K562 (cell line): ENCODE measurements at regions not wholly inside any gene's neighbourhood (a gene's known extent, or its start where the extent isn't known, plus 50 kb on each side); places are given as distances from the start of the nearest gene placed in this dataset.
A peak's percentile ranks its signal among the peaks of the same experiment; 100 is the strongest.

Source experiments
- CBFB ChIP-seq: sonication (generic); formaldehyde crosslinking; IDR thresholded peaks from 2 replicates; pipeline ENCODE4 v1.4.0; 2020; ENCODE audit warnings: mild to moderate bottlenecking, missing genetic modification reagents
- DDX20 ChIP-seq: fragments of 450-650 bp; IDR thresholded peaks from 2 replicates; pipeline ENCODE4 v1.6.1; 2016; ENCODE audit warnings: missing genetic modification characterization, low read depth, mild to moderate bottlenecking, missing compliant biosample characterization, moderate library complexity
- ELF4 ChIP-seq: fragments of 450-650 bp; formaldehyde crosslinking; IDR thresholded peaks from 2 replicates; pipeline ENCODE4 v1.4.0; 2022; ENCODE audit warnings: missing genetic modification characterization
- FOXP1 ChIP-seq: sonication (generic); formaldehyde crosslinking; IDR thresholded peaks from 2 replicates; pipeline ENCODE4 v1.8.0; 2022; ENCODE audit warnings: mild to moderate bottlenecking, missing genetic modification reagents
- ILK ChIP-seq: fragments of 450-650 bp; IDR thresholded peaks from 2 replicates; pipeline ENCODE4 v1.6.1; 2016; ENCODE audit warnings: missing genetic modification characterization, low read depth, mild to moderate bottlenecking, missing compliant biosample characterization, moderate library complexity, borderline replicate concordance
- MAFG ChIP-seq: fragments of 450-650 bp; conservative IDR thresholded peaks from 2 replicates; pipeline ENCODE4 v1.6.1; 2016; ENCODE audit warnings: missing genetic modification characterization, missing compliant biosample characterization
- NFYB ChIP-seq: IDR thresholded peaks from 2 replicates; pipeline ENCODE4 v1.6.1; 2011; ENCODE audit warnings: mild to moderate bottlenecking, moderate library complexity; ENCODE audit not compliant: insufficient read length; ENCODE audit errors: extremely low read depth
- NR2C1 ChIP-seq, 2 experiments: fragments of 450-650 bp; IDR thresholded peaks; 2 replicates each; pipeline ENCODE4 v1.6.1; 2017; ENCODE audit warnings: mild to moderate bottlenecking in 2 of 2, antibody characterized with exemption in 1 of 2, inconsistent platforms in 1 of 2, missing compliant biosample characterization in 1 of 2, missing genetic modification characterization in 1 of 2
- PML ChIP-seq: IDR thresholded peaks from 2 replicates; pipeline ENCODE4 v1.6.1; 2012; ENCODE audit warnings: low read length, inconsistent platforms
- SMARCC2 ChIP-seq: fragments of 450-650 bp; IDR thresholded peaks from 2 replicates; pipeline ENCODE4 v1.6.1; 2017; ENCODE audit warnings: antibody characterized with exemption, moderate library complexity, mild to moderate bottlenecking, low read depth
- SPI1 ChIP-seq: IDR thresholded peaks from 2 replicates; pipeline ENCODE4 v1.6.1; 2011; ENCODE audit warnings: low read depth, low read length, control low read depth, borderline replicate concordance
- TEAD2 ChIP-seq: fragments of 450-650 bp; IDR thresholded peaks from 2 replicates; pipeline ENCODE4 v1.6.1; 2016; ENCODE audit warnings: missing genetic modification characterization, control low read depth, missing compliant biosample characterization
- TEAD4 ChIP-seq, 2 experiments: sonication (generic) in 1 of 2; formaldehyde crosslinking in 1 of 2; IDR thresholded peaks; 2 replicates each; pipeline versions ENCODE4 v1.6.1 to v1.8.0; 2012 to 2022; ENCODE audit warnings: borderline replicate concordance in 1 of 2, inconsistent platforms in 1 of 2, low read length in 1 of 2, mild to moderate bottlenecking in 1 of 2, missing genetic modification reagents in 1 of 2
- XRCC3 ChIP-seq: fragments of 450-650 bp; IDR thresholded peaks from 2 replicates; pipeline ENCODE4 v1.6.1; 2017; ENCODE audit warnings: mild to moderate bottlenecking, moderate library complexity
- XRCC5 ChIP-seq: fragments of 200-400 bp; formaldehyde crosslinking; IDR thresholded peaks from 2 replicates; pipeline ENCODE4 v1.6.1; 2017; ENCODE audit warnings: low read depth, mild to moderate bottlenecking, low read length
- TF ChIP-seq, protein P1 (sequence below): fragments of 450-650 bp; IDR thresholded peaks from 2 replicates; pipeline ENCODE4 v1.6.1; 2017; ENCODE audit warnings: antibody characterized with exemption
- TF ChIP-seq, protein P2 (sequence below), 2 experiments: IDR thresholded peaks in 1 of 2; conservative IDR thresholded peaks in 1 of 2; 2 replicates each; pipeline ENCODE4 v1.6.1; 2016; ENCODE audit warnings: low read depth in 2 of 2, mild to moderate bottlenecking in 1 of 2, missing compliant biosample characterization in 1 of 2, missing genetic modification characterization in 1 of 2, moderate library complexity in 1 of 2
- TF ChIP-seq, protein P3 (sequence below): fragments of 450-650 bp; IDR thresholded peaks from 2 replicates; pipeline ENCODE4 v1.6.1; 2017; ENCODE audit warnings: mild to moderate bottlenecking, moderate library complexity
- TF ChIP-seq, protein P4 (sequence below), 2 experiments: fragments of 250-450 bp in 1 of 2; fragments of 450-650 bp in 1 of 2; sonication (Bioruptor Pico) in 1 of 2; IDR thresholded peaks; 2 replicates each; pipeline versions ENCODE4 v1.6.1 to v1.8.0; 2016 to 2021; ENCODE audit warnings: mild to moderate bottlenecking in 2 of 2, moderate library complexity in 2 of 2, missing compliant biosample characterization in 1 of 2, missing genetic modification characterization in 1 of 2

DNA sequence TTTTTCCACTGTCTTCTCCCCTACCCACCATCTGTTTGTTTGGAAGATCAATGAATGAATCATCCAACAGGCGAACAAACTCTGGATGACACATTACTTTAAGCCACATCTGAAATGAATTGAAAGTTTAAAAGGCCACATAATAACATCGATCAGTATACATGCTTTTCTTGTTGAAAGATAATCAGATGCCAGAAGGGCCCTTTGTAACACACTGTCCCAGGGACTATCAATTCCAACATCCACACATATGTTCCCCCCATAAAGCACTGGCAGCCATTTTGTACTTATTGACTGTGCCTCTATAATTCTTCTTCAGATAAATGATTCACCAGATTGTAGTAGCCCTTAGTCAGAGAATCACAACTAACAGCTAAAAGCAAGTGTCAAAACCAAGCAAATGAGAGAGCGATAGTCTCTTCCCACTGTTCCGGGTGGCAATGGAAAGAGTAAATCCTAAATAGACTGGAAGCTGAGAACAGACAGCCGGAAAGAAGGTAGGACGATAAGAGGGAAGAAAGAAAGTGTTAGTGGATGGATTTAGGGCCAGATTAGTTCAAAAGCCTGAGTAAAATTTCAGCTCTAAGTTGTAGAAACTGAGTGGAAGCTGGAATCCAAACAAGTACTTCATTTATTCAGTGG lies 184.9 kb upstream of the TENT5A start (continued):
- TF ChIP-seq, protein P1, sequence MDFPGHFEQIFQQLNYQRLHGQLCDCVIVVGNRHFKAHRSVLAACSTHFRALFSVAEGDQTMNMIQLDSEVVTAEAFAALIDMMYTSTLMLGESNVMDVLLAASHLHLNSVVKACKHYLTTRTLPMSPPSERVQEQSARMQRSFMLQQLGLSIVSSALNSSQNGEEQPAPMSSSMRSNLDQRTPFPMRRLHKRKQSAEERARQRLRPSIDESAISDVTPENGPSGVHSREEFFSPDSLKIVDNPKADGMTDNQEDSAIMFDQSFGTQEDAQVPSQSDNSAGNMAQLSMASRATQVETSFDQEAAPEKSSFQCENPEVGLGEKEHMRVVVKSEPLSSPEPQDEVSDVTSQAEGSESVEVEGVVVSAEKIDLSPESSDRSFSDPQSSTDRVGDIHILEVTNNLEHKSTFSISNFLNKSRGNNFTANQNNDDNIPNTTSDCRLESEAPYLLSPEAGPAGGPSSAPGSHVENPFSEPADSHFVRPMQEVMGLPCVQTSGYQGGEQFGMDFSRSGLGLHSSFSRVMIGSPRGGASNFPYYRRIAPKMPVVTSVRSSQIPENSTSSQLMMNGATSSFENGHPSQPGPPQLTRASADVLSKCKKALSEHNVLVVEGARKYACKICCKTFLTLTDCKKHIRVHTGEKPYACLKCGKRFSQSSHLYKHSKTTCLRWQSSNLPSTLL, result no peak
- TF ChIP-seq, protein P2, sequence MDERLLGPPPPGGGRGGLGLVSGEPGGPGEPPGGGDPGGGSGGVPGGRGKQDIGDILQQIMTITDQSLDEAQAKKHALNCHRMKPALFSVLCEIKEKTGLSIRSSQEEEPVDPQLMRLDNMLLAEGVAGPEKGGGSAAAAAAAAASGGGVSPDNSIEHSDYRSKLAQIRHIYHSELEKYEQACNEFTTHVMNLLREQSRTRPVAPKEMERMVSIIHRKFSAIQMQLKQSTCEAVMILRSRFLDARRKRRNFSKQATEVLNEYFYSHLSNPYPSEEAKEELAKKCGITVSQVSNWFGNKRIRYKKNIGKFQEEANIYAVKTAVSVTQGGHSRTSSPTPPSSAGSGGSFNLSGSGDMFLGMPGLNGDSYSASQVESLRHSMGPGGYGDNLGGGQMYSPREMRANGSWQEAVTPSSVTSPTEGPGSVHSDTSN (CRISPR knock-in tag; IDR thresholded peaks at IDR 0.05; ENCODE audit: low read depth), result no peak
- TF ChIP-seq, protein P2 (tag; conservative IDR thresholded peaks at IDR 0.05; ENCODE audit: low read depth), result no peak; the same call in 1 of the 2 replicates
- TF ChIP-seq ELF4 (CRISPR knock-in tag) (no peak), CBFB (CRISPR knock-in tag) (no peak), TEAD2 (0 out of 2 replicates have a peak, but pooled peaks have one; percentile 46), MAFG (tag) (no peak), FOXP1 (no peak), DDX20 (tag) (no peak; the same call in 1 of the 2 replicates), SPI1 (no peak), XRCC3 (no peak), XRCC5 (no peak), ILK (tag) (0 out of 2 replicates have a peak, but pooled peaks have one; percentile 4), SMARCC2 (no peak), NR2C1 (IDR thresholded peaks at IDR 0.05) (no peak), NR2C1 (tag; IDR thresholded peaks at IDR 0.05) (peak; percentile 73), TEAD4 (IDR thresholded peaks at IDR 0.05; ENCODE audit: low read length) (no peak), TEAD4 (CRISPR knock-in tag; IDR thresholded peaks at IDR 0.05; ENCODE audit: borderline replicate concordance) (no peak), PML (no peak), NFYB (no peak)
- TF ChIP-seq, protein P3, sequence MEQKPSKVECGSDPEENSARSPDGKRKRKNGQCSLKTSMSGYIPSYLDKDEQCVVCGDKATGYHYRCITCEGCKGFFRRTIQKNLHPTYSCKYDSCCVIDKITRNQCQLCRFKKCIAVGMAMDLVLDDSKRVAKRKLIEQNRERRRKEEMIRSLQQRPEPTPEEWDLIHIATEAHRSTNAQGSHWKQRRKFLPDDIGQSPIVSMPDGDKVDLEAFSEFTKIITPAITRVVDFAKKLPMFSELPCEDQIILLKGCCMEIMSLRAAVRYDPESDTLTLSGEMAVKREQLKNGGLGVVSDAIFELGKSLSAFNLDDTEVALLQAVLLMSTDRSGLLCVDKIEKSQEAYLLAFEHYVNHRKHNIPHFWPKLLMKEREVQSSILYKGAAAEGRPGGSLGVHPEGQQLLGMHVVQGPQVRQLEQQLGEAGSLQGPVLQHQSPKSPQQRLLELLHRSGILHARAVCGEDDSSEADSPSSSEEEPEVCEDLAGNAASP, result no peak
- TF ChIP-seq, protein P4, sequence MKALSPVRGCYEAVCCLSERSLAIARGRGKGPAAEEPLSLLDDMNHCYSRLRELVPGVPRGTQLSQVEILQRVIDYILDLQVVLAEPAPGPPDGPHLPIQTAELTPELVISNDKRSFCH (CRISPR knock-in tag; IDR thresholded peaks at IDR 0.05), result no peak
- TF ChIP-seq, protein P4 (tag; IDR thresholded peaks at IDR 0.05), result no peak
